ENCODE measurements at regions not wholly inside any gene's neighbourhood (a gene's known extent, or its start where the extent isn't known, plus 50 kb on each side); places are given as distances from the start of the nearest gene placed in this dataset.

GRCh38 chr3:74314696-74315095 is 299.8 kb downstream of the CNTN3 start:
- ChIA-PET CTCF (no interaction called here), POLR2A (no interaction called here)
- Histone ChIP-seq H3K9me3 (no peaks in the 10 kb centered on the region), H3K4me1 (no peaks in the 10 kb centered on the region), H3K27me3 (replicated peaks; ENCODE audit: control insufficient read depth, insufficient read depth, low read length) (no peaks in the 10 kb centered on the region), H3K4me3 (ENCODE audit: low read depth, low read length) (no peak overlapping the region), H3K36me3 (ENCODE audit: control insufficient read depth, insufficient read depth, low read length) (no peaks in the 10 kb centered on the region)
- DNase-seq, result no peak
- Mint-ChIP-seq H3K9me3 (ENCODE audit: unreplicated experiment) (peaks cover 9% of the 10 kb centered on the region), H3K4me1 (ENCODE audit: low read depth, unreplicated experiment) (no peaks in the 10 kb centered on the region), H3K27ac (ENCODE audit: unreplicated experiment) (no peak overlapping the region), H3K36me3 (ENCODE audit: insufficient read depth, unreplicated experiment) (no peaks in the 10 kb centered on the region), H3K4me3 (ENCODE audit: unreplicated experiment) (no peak overlapping the region), H3K27me3 (ENCODE audit: insufficient read depth, unreplicated experiment) (peaks cover 6% of the 10 kb centered on the region)
- no TSS peak for BruUV-seq (replicated peaks)
- intact Hi-C loops (cut with micrococcal nuclease; ENCODE audit: unreplicated experiment), result no loop called here
- TF ChIP-seq CTCF (IDR thresholded peaks at IDR 0.05; ENCODE audit: insufficient read depth in 1 of 2, low read depth in 1 of 2, low read length in 1 of 2, severe bottlenecking in 1 of 2, unreplicated experiment in 1 of 2), result no peak

- no peaks in the 10 kb centered on the region for H3K27me3 ChIP-seq (replicated peaks; ENCODE audit: control insufficient read depth, insufficient read depth, low read length)
- Mint-ChIP-seq H3K4me1 (ENCODE audit: low read depth, unreplicated experiment) (no peaks in the 10 kb centered on the region), H3K36me3 (ENCODE audit: insufficient read depth, unreplicated experiment) (no peaks in the 10 kb centered on the region), H3K27ac (ENCODE audit: unreplicated experiment) (no peak overlapping the region), H3K4me3 (ENCODE audit: unreplicated experiment) (no peak overlapping the region), H3K9me3 (ENCODE audit: unreplicated experiment) (no peaks in the 10 kb centered on the region), H3K27me3 (ENCODE audit: insufficient read depth, unreplicated experiment) (no peaks in the 10 kb centered on the region)
- no peak for DNase-seq
- no peaks in the 10 kb centered on the region for H3K36me3 ChIP-seq (ENCODE audit: control insufficient read depth, insufficient read depth, low read length)
- H3K4me1 ChIP-seq, result no peaks in the 10 kb centered on the region
- intact Hi-C loops (cut with micrococcal nuclease; ENCODE audit: unreplicated experiment), result no loop called here
- no peak for TF ChIP-seq CTCF (IDR thresholded peaks at IDR 0.05; ENCODE audit: insufficient read depth in 1 of 2, low read depth in 1 of 2, low read length in 1 of 2, severe bottlenecking in 1 of 2, unreplicated experiment in 1 of 2)
- no peak overlapping the region for H3K4me3 ChIP-seq (ENCODE audit: low read depth, low read length)
- no TSS peak for BruUV-seq (replicated peaks)
- CTCF ChIA-PET, result no interaction called here
- POLR2A ChIA-PET, result no interaction called here
- H3K9me3 ChIP-seq, result no peaks in the 10 kb centered on the region
Observed at GRCh38 chr3:74309716-74310115, 304.7 kb downstream of the CNTN3 start.

GRCh38 chr3:74304424-74304823 is 310.0 kb downstream of the CNTN3 start:
- no peaks in the 10 kb centered on the region for H3K36me3 Mint-ChIP-seq (ENCODE audit: insufficient read depth, unreplicated experiment)
- POLR2A ChIA-PET, result no interaction called here
- no peak overlapping the region for H3K4me3 ChIP-seq (ENCODE audit: low read depth, low read length)
- no TSS peak for BruUV-seq (replicated peaks)
- H3K4me1 Mint-ChIP-seq (ENCODE audit: low read depth, unreplicated experiment), result no peaks in the 10 kb centered on the region
- DNase-seq, result no peak
- CTCF ChIA-PET, result no interaction called here
- H3K27me3 Mint-ChIP-seq (ENCODE audit: insufficient read depth, unreplicated experiment), result no peaks in the 10 kb centered on the region
- no peaks in the 10 kb centered on the region for H3K36me3 ChIP-seq (ENCODE audit: control insufficient read depth, insufficient read depth, low read length)
- intact Hi-C loops (cut with micrococcal nuclease; ENCODE audit: unreplicated experiment), result no loop called here
- H3K27me3 ChIP-seq (replicated peaks; ENCODE audit: control insufficient read depth, insufficient read depth, low read length), result no peaks in the 10 kb centered on the region
- no peak overlapping the region for H3K4me3 Mint-ChIP-seq (ENCODE audit: unreplicated experiment)
- H3K9me3 ChIP-seq, result no peaks in the 10 kb centered on the region
- no peak for TF ChIP-seq CTCF (IDR thresholded peaks at IDR 0.05; ENCODE audit: insufficient read depth in 1 of 2, low read depth in 1 of 2, low read length in 1 of 2, severe bottlenecking in 1 of 2, unreplicated experiment in 1 of 2)
- H3K9me3 Mint-ChIP-seq (ENCODE audit: unreplicated experiment), result no peaks in the 10 kb centered on the region
- H3K4me1 ChIP-seq, result no peaks in the 10 kb centered on the region
- H3K27ac Mint-ChIP-seq (ENCODE audit: unreplicated experiment), result no peak overlapping the region

All from Caco-2 (cell line).